GM23338 (cell line): ENCODE measurements at regions not wholly inside any gene's neighbourhood (a gene's known extent, or its start where the extent isn't known, plus 50 kb on each side); places are given as distances from the start of the nearest gene placed in this dataset.

Experiments used
- ATAC-seq: fragments of 200-7000 bp; cut with Tn5 transposase; 3 replicates; pipeline ENCODE4 v1.9.1; 2020
- DNase-seq: peaks from one replicate; pipeline ENCODE4 v3.0.0-alpha.2; 2015; ENCODE audit warnings: low spot score
- H2AFZ ChIP-seq: fragments of 200-600 bp; sonication (generic); 2 replicates; pipeline ENCODE4 v1.8.0; 2016; ENCODE audit warnings: antibody characterized with exemption, mild to moderate bottlenecking, moderate library complexity
- H3F3A ChIP-seq: fragments of 200-600 bp; sonication (generic); replicated peaks from 2 replicates; pipeline ENCODE4 v1.8.0; 2017; ENCODE audit warnings: antibody characterized with exemption, mixed run types, low read depth
- H3K27ac ChIP-seq: fragments of 200-600 bp; sonication (generic); 2 replicates; pipeline ENCODE4 v1.6.1; 2016; ENCODE audit warnings: low read depth
- H3K27me3 ChIP-seq: fragments of 200-600 bp; sonication (generic); 2 replicates; pipeline ENCODE4 v1.8.0; 2016; ENCODE audit warnings: mild to moderate bottlenecking, mixed run types, moderate library complexity; ENCODE audit not compliant: insufficient read depth
- H3K36me3 ChIP-seq: fragments of 200-600 bp; sonication (generic); 2 replicates; pipeline ENCODE4 v1.8.0; 2016; ENCODE audit warnings: mild to moderate bottlenecking; ENCODE audit not compliant: insufficient read depth
- H3K4me1 ChIP-seq: fragments of 200-600 bp; sonication (generic); 2 replicates; pipeline ENCODE4 v1.8.0; 2016; ENCODE audit warnings: mild to moderate bottlenecking, moderate library complexity; ENCODE audit not compliant: insufficient read depth
- H3K4me2 ChIP-seq: fragments of 200-600 bp; sonication (generic); 2 replicates; pipeline ENCODE4 v1.7.1; 2017; ENCODE audit warnings: mixed run types
- H3K4me3 ChIP-seq: fragments of 200-600 bp; sonication (generic); 2 replicates; pipeline ENCODE4 v1.6.1; 2016; ENCODE audit warnings: mixed run types
- H3K79me2 ChIP-seq: fragments of 200-600 bp; sonication (generic); replicated peaks from 2 replicates; pipeline ENCODE4 v1.8.0; 2017; ENCODE audit warnings: mild to moderate bottlenecking; ENCODE audit not compliant: insufficient read depth
- H3K9me2 ChIP-seq: fragments of 200-600 bp; sonication (generic); 2 replicates; pipeline ENCODE4 v1.8.0; 2017; ENCODE audit not compliant: insufficient read depth
- H4K20me1 ChIP-seq: fragments of 200-600 bp; sonication (generic); replicated peaks from 2 replicates; pipeline ENCODE4 v1.8.0; 2017; ENCODE audit warnings: mild to moderate bottlenecking; ENCODE audit not compliant: insufficient read depth
- H3K27ac Mint-ChIP-seq: 2 replicates; pipeline ENCODE4 v1.8.0; 2020; ENCODE audit warnings: inconsistent platforms, mild to moderate bottlenecking, moderate library complexity, mixed read lengths
- H3K27me3 Mint-ChIP-seq: 3 replicates; pipeline ENCODE4 v1.8.0; 2022; ENCODE audit warnings: low read depth, mild to moderate bottlenecking, moderate library complexity, mixed read lengths, inconsistent platforms; ENCODE audit not compliant: insufficient read depth, poor library complexity
- H3K36me3 Mint-ChIP-seq: 3 replicates; pipeline ENCODE4 v1.8.0; 2021; ENCODE audit warnings: low read depth, mild to moderate bottlenecking, inconsistent platforms, moderate library complexity, mixed read lengths
- H3K4me1 Mint-ChIP-seq: 3 replicates; pipeline ENCODE4 v1.8.0; 2020; ENCODE audit warnings: mild to moderate bottlenecking, inconsistent platforms, mixed read lengths
- H3K4me3 Mint-ChIP-seq: 3 replicates; pipeline ENCODE4 v1.8.0; 2021; ENCODE audit warnings: moderate library complexity, mild to moderate bottlenecking, inconsistent platforms, mixed read lengths
- H3K9me3 Mint-ChIP-seq: 3 replicates; pipeline ENCODE4 v1.8.0; 2020; ENCODE audit warnings: moderate library complexity, mild to moderate bottlenecking, inconsistent platforms, mixed read lengths
- EZH2 ChIP-seq: fragments of 200-600 bp; sonication (generic); IDR thresholded peaks from one replicate; pipeline ENCODE4 v1.8.0; 2017; ENCODE audit warnings: antibody characterized with exemption, mild to moderate bottlenecking, low read depth; ENCODE audit not compliant: unreplicated experiment
- POLR2AphosphoS5 ChIP-seq: IDR thresholded peaks from 2 replicates; pipeline ENCODE4 v1.6.1; 2016; ENCODE audit warnings: antibody characterized with exemption, low read depth
- ZNF331 ChIP-seq: fragments of 250-450 bp; sonication (Bioruptor Pico); IDR thresholded peaks from 2 replicates; pipeline ENCODE4 v1.5.0; 2020; ENCODE audit warnings: low read depth, mild to moderate bottlenecking, moderate library complexity
- ZNF462 ChIP-seq: fragments of 250-450 bp; sonication (Bioruptor Pico); IDR thresholded peaks from 2 replicates; pipeline ENCODE4 v1.5.0; 2020; ENCODE audit warnings: mild to moderate bottlenecking, moderate library complexity
- TF ChIP-seq, protein P1 (sequence below): IDR thresholded peaks from one replicate; pipeline ENCODE4 v1.6.1; 2018; ENCODE audit warnings: antibody characterized with exemption; ENCODE audit not compliant: unreplicated experiment

DNA sequence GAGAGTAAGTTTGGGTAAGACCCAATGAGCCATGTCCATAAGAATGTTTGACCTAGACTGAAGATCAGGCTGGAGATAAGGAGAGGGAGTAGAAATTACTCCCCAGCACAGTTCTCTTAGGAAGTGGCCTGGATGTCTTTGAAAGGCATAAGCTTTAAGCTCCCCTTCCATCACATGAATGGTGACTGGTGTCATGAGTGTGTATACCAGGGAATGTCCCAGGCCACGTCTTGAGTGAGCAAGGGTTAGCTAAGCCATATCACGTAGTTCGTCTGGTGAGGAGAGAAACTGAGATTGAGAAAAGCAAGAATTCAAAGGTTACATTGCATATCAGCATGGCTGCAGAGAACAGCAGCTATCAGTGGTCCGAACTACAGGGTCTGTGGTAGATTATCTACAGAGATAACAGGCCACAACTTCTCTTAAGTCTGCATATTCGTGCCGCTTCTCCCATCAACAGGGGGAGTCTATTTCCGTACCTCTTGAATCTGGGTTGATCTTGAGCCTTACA is 60.1 kb upstream of the BMP2 start (continued):
- TF ChIP-seq ZNF462 (CRISPR knock-in tag) (no peak), ZNF331 (CRISPR knock-in tag) (no peak)

- peaks cover 2% of the 10 kb centered on the region for H3K27me3 Mint-ChIP-seq
- no peak overlapping the region for H2AFZ ChIP-seq
- H3F3A ChIP-seq = no peaks in the 10 kb centered on the region
- DNase-seq (no peak), ATAC-seq (no peak)
- no peaks in the 10 kb centered on the region for H3K4me1 ChIP-seq
- no peaks in the 10 kb centered on the region for H3K27me3 ChIP-seq
- H3K9me2 ChIP-seq = 0 out of 2 replicates have a peak, but pooled peaks cover 4% of the 10 kb centered on the region
- H3K4me2 ChIP-seq = no peak overlapping the region
- H3K79me2 ChIP-seq = no peaks in the 10 kb centered on the region
- H3K36me3 ChIP-seq = no peaks in the 10 kb centered on the region
- no peaks in the 10 kb centered on the region for H4K20me1 ChIP-seq
- H3K4me1 Mint-ChIP-seq = peaks cover 2% of the 10 kb centered on the region; the same call in 1 of the 3 replicates
- no peaks in the 10 kb centered on the region for H3K36me3 Mint-ChIP-seq
- H3K4me3 Mint-ChIP-seq = no peak overlapping the region
- no peak overlapping the region for H3K4me3 ChIP-seq
- H3K27ac Mint-ChIP-seq = no peak overlapping the region
- no peaks in the 10 kb centered on the region for H3K9me3 Mint-ChIP-seq
- H3K27ac ChIP-seq = no peak overlapping the region
- TF ChIP-seq EZH2 (no peak), POLR2AphosphoS5 (no peak), ZNF462 (CRISPR knock-in tag) (no peak)
- TF ChIP-seq, protein P1, sequence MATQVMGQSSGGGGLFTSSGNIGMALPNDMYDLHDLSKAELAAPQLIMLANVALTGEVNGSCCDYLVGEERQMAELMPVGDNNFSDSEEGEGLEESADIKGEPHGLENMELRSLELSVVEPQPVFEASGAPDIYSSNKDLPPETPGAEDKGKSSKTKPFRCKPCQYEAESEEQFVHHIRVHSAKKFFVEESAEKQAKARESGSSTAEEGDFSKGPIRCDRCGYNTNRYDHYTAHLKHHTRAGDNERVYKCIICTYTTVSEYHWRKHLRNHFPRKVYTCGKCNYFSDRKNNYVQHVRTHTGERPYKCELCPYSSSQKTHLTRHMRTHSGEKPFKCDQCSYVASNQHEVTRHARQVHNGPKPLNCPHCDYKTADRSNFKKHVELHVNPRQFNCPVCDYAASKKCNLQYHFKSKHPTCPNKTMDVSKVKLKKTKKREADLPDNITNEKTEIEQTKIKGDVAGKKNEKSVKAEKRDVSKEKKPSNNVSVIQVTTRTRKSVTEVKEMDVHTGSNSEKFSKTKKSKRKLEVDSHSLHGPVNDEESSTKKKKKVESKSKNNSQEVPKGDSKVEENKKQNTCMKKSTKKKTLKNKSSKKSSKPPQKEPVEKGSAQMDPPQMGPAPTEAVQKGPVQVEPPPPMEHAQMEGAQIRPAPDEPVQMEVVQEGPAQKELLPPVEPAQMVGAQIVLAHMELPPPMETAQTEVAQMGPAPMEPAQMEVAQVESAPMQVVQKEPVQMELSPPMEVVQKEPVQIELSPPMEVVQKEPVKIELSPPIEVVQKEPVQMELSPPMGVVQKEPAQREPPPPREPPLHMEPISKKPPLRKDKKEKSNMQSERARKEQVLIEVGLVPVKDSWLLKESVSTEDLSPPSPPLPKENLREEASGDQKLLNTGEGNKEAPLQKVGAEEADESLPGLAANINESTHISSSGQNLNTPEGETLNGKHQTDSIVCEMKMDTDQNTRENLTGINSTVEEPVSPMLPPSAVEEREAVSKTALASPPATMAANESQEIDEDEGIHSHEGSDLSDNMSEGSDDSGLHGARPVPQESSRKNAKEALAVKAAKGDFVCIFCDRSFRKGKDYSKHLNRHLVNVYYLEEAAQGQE = no peak
Observed at GRCh38 chr20:6705926-6706548, 61.4 kb upstream of the BMP2 start.
